GM21515 (cell line): ENCODE measurements at regions not wholly inside any gene's neighbourhood (a gene's known extent, or its start where the extent isn't known, plus 50 kb on each side); places are given as distances from the start of the nearest gene placed in this dataset.
"Not testable (repeated sequence)": the region's sequence is repeated elsewhere in the genome, so short reads cannot be mapped to it uniquely, and the experiment has no call there.

ENCODE experiments used
- ATAC-seq: cut with Tn5 transposase; IDR thresholded peaks from one replicate; pipeline ENCODE4 v1.9.1; 2021; ENCODE audit not compliant: unreplicated experiment

DNA sequence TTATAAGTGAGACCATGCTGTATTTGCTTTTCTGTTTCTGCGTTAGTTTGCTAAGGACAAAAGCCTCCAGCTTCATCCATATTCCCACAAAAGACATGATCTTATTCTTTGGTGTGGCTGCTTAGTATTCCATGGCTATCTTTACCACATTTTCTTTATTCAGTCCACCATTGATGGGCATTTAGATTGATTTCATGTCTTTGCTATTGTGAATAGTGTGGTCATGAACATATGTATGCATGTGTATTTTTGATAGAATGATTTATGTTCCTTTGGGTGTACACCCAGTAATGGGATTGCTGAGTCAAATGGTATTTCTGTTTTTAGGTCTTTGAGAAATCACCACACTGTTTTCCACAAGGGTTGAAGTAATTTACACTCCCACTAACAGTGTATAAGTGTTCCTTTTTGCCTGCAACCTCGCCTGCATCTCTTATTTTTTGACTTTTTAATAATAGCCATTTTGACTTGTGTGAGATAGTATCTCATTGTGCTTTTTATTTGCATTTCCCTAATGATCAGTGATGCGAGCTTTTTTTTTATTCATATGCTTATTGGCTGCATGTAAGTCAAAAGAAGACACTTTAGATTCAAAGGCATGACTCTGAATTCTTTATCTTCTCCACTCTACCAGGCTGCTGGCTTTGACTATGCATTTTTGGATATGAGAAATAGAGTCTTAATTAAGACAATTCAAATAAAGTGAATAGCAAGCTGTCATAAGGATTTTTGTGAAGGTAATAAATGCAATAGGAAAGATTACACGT is 183.3 kb upstream of the SYNPR start:
- ATAC-seq, result no peak

DNA sequence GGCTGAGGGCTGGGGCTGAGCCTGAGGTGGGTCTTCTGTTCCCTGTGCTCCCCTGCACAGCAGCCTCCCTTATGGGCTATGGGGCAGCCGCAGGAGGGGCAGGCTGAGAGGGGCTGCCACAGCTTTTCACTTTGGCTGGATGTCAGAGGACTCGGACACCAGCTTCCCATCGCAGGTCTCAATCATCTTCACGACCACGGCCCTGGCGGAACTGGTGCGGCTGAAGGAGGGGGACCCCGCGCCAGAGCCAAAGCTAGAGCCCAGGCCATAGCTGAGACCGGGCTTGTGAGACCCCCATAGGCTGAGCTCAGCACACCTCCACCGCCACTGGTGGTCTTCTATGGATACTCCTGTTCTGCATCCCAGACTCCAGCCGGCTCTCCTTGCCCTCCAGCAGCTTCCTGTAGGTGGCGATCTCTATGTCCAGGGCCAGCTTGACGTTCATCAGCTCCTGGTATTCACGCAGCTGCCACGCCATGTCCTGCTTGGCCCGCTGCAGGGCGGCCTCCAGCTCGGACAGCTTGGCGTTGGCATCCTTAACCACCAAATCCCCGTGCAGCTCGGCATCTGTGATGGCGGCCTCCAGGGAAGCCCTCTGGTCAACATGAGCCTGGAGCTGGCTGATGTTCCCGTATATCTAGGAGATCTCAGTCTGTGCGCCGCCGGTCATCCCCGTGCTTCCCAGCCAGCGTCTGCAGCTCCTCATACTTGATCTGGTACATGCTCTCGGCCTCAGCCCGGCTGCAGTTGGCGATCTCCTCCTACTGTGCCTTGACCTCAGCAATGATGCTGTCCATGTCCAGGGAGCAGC is 181.7 kb upstream of the SYNPR start:
- no peak for ATAC-seq

DNA sequence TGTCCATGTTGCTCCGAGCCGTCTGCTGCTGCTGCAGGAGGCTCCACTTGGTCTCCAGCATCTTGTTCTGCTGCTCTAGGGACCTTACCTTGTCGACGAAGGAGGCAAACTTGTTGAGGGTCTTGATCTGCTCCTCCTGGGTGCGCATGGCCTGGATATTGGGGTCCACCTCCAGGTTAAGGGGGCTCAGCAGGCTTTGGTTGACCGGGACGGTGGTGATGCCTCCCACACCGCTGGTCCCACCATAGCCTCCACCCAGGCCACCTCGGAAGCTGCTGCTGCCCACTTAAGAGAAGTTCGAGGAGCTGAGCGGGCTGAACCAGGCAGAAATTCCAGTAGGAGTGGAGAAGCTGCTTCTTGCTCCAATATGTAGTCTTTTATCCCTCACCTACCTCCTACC is 180.7 kb upstream of the SYNPR start:
- ATAC-seq, result no peak

DNA sequence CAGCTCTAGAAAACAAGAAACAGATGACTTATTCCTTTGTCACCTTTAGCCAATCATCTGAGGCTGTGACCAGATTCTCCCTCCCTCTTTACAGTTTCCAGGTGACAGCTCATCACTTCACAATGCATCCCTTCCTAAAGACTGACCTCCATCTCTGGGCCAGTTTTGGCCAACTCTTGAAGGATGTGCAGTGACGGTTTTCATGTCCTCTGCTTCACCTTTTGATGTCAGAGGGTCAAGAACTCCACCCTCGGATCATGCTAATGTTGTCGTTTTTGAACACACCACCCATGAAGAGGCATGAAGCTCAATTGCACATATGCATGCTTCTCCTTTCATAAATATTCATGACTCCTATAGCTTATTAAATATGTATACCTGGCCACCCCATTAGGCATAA is 161.2 kb upstream of the SYNPR start:
- no peak for ATAC-seq

DNA sequence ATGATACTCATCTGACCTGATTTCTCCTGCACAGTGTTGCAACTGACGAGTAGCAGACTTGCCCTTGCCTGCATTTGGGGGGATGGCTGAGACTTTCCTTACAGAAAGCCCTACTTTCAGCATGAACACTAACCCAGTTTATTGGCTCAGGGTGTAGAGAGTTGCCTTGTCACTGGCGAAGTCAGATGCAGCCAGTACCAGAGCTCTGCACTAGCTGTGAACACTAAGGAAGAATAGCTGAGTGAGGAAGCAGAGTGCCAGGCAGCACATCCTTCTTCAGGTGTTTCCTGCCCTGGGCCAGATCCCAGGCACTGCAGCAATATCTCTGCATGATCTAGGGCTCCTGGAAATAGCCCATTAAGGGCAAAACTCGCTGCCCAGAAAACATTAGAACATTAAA is 154.0 kb upstream of the SYNPR start:
- no peak for ATAC-seq

DNA sequence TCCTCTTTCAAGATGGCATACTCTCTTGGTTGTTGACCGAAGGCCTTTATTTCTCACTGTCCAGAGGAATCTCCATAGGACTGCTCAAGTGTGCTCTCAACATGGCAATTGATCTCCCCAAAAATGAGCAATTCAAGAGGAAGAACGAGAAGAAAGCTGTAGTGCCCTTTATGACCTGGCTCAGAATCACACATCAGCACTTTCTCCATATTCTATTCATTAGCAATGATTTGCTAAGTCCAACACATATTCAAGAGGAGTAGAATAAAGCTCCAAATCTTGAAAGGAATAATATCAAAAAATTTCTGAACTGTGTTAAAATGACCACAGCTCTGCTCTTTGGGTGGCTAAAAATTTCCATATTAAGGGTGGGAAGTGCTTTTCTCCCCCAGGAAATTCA is 151.6 kb upstream of the SYNPR start:
- no peak for ATAC-seq

DNA sequence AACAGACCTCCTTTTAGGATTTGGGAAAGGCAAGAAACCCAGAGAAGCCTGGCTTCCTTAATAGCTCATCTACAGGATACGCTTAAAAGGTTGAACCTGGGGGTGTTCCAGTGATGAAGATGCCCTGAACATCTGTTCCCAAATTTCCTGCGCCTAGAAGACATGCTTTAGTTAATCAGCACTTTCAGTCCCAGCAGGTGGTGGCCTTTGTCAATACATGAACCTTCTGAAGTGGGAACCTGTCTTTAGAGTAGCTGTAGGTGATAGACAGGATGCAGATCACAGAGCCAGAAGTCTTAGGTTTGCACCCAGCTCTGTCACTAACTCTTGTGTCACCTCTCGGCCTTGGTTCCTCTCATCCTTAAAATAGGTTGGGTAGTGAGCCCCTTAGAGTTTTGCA is 149.7 kb upstream of the SYNPR start:
- no peak for ATAC-seq

DNA sequence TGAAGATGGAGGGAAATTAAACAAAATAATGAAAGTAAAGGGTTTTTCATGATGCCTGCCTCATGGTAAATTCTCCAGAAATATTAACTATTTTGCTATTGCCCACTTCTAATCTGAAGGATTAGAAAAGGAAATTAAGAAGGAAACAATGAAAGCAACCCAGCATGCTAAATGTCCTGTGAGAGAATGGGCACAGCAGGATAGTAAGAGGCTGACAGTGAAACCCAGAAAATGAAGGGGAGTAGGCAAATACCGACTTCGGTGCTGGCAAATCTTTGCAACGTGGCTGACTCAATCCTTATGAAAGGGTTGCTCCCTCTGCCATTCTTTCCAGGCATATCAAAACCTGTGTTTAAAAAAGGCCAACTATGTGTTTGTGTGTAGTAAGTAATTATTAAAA is 147.5 kb upstream of the SYNPR start:
- ATAC-seq, result no peak

DNA sequence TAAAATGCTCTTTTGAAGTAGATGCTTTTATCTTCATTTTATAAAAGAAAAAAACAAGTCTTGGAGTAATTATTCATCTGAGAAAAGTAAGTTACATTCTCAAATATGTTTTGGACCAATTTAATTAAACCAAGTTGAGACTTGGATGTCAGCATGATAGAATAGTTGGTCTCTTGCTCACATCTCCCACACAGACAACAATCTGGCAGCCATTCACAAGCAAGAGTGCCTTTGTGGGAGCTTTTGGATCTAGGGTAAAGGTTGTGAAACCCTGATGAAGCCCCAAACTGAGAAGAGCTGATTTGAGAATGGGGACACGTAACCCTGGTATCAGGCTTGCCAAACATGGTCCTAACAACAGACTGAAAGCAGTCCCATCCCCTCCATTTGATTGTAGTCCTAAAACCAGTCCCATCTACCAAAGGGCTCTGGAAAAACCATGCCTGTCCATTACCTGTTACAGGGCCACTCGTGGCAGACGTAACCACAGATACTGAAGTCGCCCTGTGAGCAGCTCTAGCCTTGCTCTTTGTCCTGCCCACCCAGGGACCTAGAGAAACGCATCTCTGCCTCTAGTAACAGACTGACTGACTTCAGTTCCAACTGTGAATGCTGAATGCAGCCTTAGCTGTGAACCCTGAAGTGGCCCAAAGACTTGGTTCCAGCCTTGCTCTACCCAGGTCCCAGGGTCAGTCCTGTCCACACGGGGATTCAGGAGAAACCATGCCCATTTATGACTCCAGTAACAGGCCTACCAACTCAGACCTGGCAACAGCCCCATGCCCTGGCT is 145.5 kb upstream of the SYNPR start:
- ATAC-seq, result no peak

DNA sequence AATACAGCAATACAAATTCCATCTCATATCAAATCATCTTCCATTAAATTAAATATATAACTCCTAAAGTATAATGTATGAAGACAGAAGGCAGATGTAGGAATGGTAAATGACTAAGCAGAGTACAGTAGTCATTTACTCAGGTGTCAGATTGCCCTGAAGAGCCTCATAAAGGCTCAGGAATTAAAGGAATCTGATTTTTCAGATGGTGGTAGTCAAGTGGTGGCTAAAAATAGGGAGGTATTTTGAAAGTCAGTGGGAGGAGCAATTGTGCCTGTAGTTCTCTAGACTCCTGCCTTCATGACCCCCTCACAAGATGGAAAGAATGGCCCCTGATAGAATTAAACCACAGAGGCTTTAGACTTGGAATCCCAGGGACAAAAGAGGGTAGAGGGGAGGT is 142.7 kb upstream of the SYNPR start:
- ATAC-seq, result no peak

DNA sequence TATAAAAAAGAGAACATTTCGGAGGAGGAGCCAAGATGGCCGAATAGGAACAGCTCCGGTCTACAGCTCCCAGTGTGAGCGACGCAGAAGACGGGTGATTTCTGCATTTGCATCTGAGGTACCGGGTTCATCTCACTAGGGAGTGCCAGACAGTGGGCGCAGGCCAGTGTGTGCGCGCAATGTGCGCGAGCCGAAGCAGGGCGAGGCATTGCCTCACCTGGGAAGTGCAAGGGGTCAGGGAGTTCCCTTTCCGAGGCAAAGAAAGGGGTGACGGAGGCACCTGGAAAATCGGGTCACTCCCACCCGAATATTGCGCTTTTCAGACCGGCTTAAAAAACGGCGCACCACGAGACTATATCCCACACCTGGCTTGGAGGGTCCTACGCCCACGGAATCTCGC is 141.9 kb upstream of the SYNPR start:
- ATAC-seq, result not testable (repeated sequence)

DNA sequence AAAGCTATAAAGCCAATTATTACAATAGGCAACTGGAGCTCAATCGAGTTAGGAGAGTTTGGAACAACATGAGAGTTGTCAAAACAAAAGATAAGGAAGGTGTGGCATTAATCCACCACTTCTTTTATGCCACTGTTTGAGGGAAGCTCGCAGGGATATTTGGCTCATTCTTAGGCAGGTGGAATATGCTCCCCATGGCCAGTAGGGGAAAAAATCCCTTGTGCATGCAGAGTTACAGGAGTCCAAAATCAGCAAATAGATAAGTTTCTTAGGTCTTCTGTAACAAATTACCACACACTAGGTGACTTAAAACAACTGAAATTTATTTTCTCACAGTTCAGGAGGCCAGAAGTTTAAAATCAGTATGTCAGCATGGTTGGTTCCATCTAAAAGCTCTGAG is 135.4 kb upstream of the SYNPR start:
- ATAC-seq, result no peak

DNA sequence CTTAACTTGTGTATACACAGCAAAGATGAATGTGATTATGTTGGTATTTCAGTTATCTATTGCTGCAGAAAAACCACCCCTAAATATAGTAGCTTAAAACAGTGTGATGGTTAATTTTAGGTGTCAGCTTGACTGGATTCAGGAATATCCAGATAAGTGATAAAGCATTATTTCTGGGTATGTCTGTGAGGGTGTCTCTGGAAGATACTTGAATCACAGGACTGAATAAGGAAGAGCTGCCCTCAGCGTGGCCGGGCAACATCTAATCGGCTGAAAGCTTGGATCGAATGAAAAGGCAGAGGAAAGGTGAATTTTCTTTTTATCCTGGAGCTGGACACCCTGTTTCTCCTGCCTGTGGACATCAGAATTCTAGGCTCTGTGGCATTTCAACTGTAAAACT is 132.0 kb upstream of the SYNPR start:
- no peak for ATAC-seq

DNA sequence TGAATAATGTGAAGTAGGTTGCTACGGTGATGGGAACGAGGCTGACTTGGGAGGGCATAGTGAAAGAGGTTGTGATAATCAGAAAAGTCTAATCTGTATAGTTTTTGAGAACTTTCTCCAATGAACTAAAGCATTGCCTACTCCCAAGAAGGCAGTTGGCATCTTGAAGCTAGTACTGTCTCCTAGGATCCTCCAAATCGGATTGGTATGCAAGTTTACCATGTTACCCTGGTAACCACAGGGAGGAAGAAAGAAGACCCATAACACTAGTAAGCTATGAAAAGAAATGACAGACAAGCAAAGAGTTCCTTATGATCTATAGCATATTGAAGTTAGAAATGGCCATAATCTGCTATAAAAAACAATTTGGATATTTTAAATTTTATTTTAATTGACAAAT is 127.2 kb upstream of the SYNPR start:
- no peak for ATAC-seq

DNA sequence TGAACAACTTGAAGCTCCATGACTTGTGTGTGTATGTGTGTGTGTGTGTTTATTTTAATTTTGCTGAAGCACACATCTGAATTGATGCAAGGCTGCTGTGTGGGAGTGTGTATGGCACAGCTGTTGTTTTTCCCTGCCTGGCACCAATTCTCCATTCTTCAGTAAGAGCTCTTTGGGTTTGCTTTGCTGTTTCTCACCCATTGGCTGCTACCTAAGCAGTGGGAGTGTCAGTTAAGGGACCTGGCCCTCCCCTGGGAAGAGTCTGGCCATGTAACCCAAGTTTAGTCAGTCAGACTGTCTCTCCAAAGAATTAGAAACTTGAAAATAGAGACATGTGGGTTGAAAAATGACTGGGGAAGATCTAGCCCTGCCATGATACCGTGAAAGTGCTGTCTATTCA is 126.2 kb upstream of the SYNPR start:
- no peak for ATAC-seq

DNA sequence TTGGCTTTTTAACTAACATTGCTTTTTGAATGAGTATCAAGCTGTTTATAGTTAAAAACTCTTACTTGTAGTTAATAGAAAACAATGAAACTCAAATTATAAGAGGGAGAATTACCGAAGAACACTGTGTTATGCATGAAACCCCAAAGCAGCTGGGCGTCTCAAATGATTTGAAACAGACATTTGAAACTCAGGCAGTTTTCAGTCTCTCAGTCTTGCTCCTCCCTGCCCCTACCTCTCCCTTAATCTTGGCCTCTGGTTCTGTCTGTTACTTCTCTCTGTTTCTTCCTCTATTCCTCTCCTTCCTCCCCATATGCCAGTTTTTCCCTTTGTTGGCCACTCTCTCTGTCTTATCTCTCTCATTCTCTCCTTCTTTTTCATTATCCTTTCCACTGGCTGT is 118.3 kb upstream of the SYNPR start:
- no peak for ATAC-seq

DNA sequence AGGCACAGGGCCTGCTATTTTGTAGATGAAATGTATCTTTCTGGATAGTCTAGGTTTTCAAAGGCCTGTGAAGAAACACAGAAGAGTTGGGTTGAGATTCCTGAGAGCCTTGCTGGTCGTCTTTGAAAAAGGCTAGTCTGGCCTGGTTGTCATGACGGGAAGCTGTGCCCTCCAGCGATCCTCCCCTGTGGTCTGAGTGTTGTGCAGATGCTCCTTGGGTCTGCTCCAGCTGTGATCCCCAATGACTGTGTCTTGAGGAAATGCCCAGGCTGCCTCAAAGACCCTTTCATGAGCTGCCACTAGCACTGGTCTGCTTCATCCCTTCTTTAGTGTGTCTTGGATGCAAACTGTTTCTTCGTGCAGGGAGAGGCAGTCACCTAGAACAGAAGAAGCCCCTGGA is 111.0 kb upstream of the SYNPR start:
- ATAC-seq, result no peak

DNA sequence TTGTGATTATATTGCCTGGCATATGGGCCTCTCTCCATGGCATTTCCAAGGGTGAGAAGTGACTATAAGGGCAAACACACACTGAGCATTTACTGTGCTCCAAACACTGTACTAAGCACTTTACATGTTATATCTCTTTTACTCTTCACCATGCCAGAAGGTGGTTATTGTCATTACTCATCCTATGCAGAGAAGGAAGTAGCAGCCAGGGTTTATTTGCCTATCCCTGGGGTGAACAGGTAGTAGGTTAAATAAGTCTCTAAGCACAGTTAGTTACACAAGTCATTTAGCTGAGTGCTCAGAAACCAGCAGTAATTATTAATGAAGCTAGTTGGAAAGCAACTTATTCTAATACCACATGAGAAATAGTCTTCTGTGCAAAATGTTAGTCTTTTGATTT is 109.9 kb upstream of the SYNPR start:
- ATAC-seq, result no peak

DNA sequence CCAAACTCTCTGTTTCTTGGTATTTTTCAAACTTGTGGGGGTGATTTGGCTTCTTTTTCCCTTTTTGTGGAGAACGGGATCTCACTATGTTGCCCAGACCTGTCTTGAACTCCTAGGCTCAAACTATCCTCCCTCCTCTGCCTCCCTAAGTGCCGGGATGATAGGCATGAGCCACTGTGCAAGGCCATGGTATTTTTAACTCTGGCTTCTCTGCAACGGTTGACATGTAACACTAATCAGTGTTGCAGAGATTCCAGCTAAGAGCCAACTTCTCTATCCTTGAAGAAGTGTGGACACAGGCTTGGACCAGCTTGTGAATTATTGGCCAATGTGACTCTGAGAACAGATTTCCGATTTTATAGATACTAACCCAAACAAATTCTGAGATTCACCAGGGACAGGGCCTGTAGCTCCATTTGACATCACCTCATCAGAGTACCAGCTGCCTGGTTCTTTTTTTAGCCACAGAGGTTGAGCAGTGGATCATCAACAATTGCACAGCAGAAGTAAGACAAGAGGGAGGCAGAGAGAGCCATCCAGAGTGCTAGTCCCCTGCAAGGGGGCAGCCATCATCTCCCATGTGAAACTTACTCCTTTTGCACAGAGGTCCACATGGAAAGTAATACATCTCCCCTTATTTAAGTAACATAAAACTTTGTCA is 98.1 kb upstream of the SYNPR start:
- no peak for ATAC-seq

DNA sequence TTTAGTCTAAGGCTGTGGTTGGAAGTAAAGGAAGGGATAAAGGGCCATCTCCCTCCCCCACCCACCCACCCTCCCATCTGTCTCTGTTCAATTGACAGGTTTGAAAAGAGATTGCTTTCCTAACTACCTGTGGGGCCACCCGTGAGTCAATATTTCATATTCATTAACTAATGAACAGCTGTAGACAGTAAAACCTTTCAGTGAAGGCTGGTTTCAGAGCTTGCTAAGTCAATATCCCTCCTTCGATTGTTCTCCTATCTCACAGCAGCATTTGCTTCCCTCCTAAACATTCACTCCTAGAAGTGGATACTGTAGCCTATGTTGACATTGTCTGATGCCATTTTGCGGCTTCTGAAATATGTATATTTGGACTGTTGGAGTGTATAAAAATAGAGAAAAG is 85.9 kb upstream of the SYNPR start:
- no peak for ATAC-seq

DNA sequence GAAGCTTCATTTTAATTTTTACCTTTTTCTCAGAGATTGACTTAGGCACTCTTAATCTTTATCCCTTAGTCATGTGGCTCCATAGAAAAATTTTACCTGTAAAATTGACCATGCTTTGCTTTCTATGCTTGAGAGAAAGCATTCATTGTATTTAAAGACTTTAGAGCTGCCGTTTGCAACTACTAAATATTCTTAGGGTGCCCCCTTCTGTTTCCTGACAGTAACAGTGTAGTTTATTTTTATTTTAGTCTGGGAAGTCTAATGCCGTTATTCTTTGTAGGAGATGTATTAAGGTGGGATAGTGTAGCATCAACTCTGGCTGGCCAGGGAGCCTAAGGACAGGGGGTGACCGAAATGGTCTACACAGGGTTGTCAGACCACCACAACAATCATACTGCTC is 84.5 kb upstream of the SYNPR start:
- no peak for ATAC-seq
